Lower leg skin (tissue), 4 donors: ENCODE measurements at regions not wholly inside any gene's neighbourhood (a gene's known extent, or its start where the extent isn't known, plus 50 kb on each side); places are given as distances from the start of the nearest gene placed in this dataset.

Experiments used
- DNase-seq, 2 donors: peaks; one replicate each; pipeline ENCODE4 v3.0.0-alpha.2; 2019; ENCODE audit warnings: low spot score in 2 of 2
- H3K4me3 ChIP-seq: fragments of 200-600 bp; sonication (generic); 2 replicates; pipeline ENCODE4 v1.5.1; 2017; ENCODE audit warnings: mild to moderate bottlenecking, low read depth; ENCODE audit not compliant: poor library complexity, severe bottlenecking
- CTCF ChIP-seq, 3 donors: fragments of 450-650 bp; IDR thresholded peaks; one replicate each; pipeline ENCODE4 v1.5.1; 2016; ENCODE audit warnings: antibody characterized with exemption in 3 of 3, mild to moderate bottlenecking in 3 of 3, moderate library complexity in 2 of 3
- POLR2A ChIP-seq, 2 donors: fragments of 450-650 bp; IDR thresholded peaks; one replicate each; pipeline ENCODE4 v1.6.1; 2016 to 2017; ENCODE audit warnings: antibody characterized with exemption in 2 of 2, mild to moderate bottlenecking in 1 of 2, moderate library complexity in 1 of 2
- WGBS, 2 donors: methylation state at CpG; one replicate each; pipeline ENCODE4 v1.1.5; 2018; 5-methylcytosine and 5-hydroxymethylcytosine counted together
- intact Hi-C: fragments of 100-400 bp; cut with DNase I; formaldehyde crosslinking; loops from one replicate; pipeline ENCODE4 v1.15.0; 2023; ENCODE audit warnings: low total_unique reads

GRCh38 chr6:105595829-105596228 lies 192.9 kb upstream of the PREP start:
- DNase-seq, result no peak
- no peak for TF ChIP-seq CTCF (IDR thresholded peaks at IDR 0.05)
- no peak for TF ChIP-seq POLR2A (IDR thresholded peaks at IDR 0.05)
- intact Hi-C loops, result no loop called here
- WGBS, 2 donors, result 75 to 80% methylated on average over 1 of the region's 1 CpG
- no peak overlapping the region for H3K4me3 ChIP-seq

- DNase-seq, result no peak
- 75 to 82% methylated on average over 4 of the region's 4 CpGs for WGBS, 2 donors
- TF ChIP-seq CTCF (IDR thresholded peaks at IDR 0.05) (no peak), POLR2A (IDR thresholded peaks at IDR 0.05) (no peak)
- intact Hi-C loops, result no loop called here
- no peak overlapping the region for H3K4me3 ChIP-seq
Measured at GRCh38 chr6:105594821-105595220, 191.9 kb upstream of the PREP start.

GRCh38 chr6:105593805-105594671 lies 191.2 kb upstream of the PREP start:
- 34 to 38% methylated on average over 4 of the region's 4 CpGs for WGBS, 2 donors
- DNase-seq, result no peak
- TF ChIP-seq POLR2A (IDR thresholded peaks at IDR 0.05) (no peak), CTCF (IDR thresholded peaks at IDR 0.05) (no peak)
- intact Hi-C loops, result no loop called here
- no peak overlapping the region for H3K4me3 ChIP-seq

GRCh38 chr6:105593056-105593690 lies 190.3 kb upstream of the PREP start:
- H3K4me3 ChIP-seq, result no peak overlapping the region
- 70 to 73% methylated on average over 4 of the region's 4 CpGs for WGBS, 2 donors
- intact Hi-C loops, result no loop called here
- TF ChIP-seq POLR2A (IDR thresholded peaks at IDR 0.05) (no peak), CTCF (IDR thresholded peaks at IDR 0.05) (no peak)
- DNase-seq, result no peak

- peak in 1 of 2 donors; percentile 49 for DNase-seq
- TF ChIP-seq POLR2A (IDR thresholded peaks at IDR 0.05) (no peak), CTCF (IDR thresholded peaks at IDR 0.05) (no peak)
- intact Hi-C loops, result no loop called here
- no peak overlapping the region for H3K4me3 ChIP-seq
- WGBS, 2 donors, result 54 to 58% methylated on average over 2 of the region's 2 CpGs
Measured at GRCh38 chr6:105592329-105592728, 189.4 kb upstream of the PREP start.
